ENCODE measurements at regions not wholly inside any gene's neighbourhood (a gene's known extent, or its start where the extent isn't known, plus 50 kb on each side); places are given as distances from the start of the nearest gene placed in this dataset.

DNA sequence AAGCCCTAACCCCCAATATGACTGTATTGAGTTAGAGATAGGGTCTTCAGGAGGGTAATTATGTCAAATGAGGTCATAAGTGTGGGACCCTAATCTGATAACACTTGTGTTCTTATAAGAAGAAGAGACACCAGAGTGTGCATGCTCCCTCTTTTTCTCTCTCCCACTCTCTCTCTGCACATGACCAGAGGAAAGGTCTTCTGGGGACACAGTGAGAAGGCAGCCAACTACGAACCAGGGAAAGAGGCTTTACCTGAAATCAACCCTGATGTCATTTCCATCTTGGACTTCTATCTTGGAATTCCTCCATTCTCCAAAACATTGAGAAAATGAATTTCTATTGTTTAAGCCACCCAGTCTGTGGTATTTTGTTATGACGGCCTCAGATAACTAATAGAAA, 97.2 kb upstream of the MAD2L1 start:
- Histone ChIP-seq H4K8ac (replicated peaks; ENCODE audit: insufficient read length, low read depth, low read length) (no peak overlapping the region), H3K4me1 (ENCODE audit: insufficient read depth, low read length) (no peaks in the 10 kb centered on the region), H3K27me3 (ENCODE audit: insufficient read depth, low read length) (no peaks in the 10 kb centered on the region), H2BK120ac (ENCODE audit: low read depth, low read length, poor library complexity, severe bottlenecking) (no peak overlapping the region), H4K20me1 (ENCODE audit: control insufficient read depth, insufficient read depth, insufficient read length) (no peaks in the 10 kb centered on the region), H2BK12ac (ENCODE audit: insufficient read length, low read depth, low read length) (no peak overlapping the region), H3K23me2 (ENCODE audit: insufficient read length, low read depth, low read length, poor library complexity, severe bottlenecking) (no peaks in the 10 kb centered on the region), H4K91ac (ENCODE audit: insufficient read length, low read depth, low read length) (no peak overlapping the region), H2BK15ac (ENCODE audit: low read depth, low read length) (no peak overlapping the region), H3K79me1 (ENCODE audit: insufficient read depth, low read depth, low read length, poor library complexity, severe bottlenecking) (no peaks in the 10 kb centered on the region), H2AK5ac (ENCODE audit: insufficient read length, low read length) (no peak overlapping the region), H3K18ac (ENCODE audit: insufficient read length, low read depth, low read length) (no peak overlapping the region), H3K9ac (ENCODE audit: extremely low read depth, insufficient read length, low read length) (no peak overlapping the region), H3K9me3 (ENCODE audit: control insufficient read depth, low read depth, low read length) (no peaks in the 10 kb centered on the region), H3K4ac (ENCODE audit: low read depth, low read length) (no peak overlapping the region), H2BK5ac (ENCODE audit: insufficient read length, low read length) (no peak overlapping the region), H2BK20ac (ENCODE audit: low read depth, low read length, poor library complexity, severe bottlenecking) (no peak overlapping the region), H3K14ac (ENCODE audit: insufficient read depth, low read length) (no peak overlapping the region), H3K23ac (ENCODE audit: insufficient read length, low read depth, low read length) (no peak overlapping the region), H3K79me2 (ENCODE audit: insufficient read depth, low read length) (no peaks in the 10 kb centered on the region), H3T11ph (ENCODE audit: low read length) (no peak overlapping the region), H3K56ac (ENCODE audit: insufficient read length, low read depth, low read length) (no peak overlapping the region), H2AFZ (ENCODE audit: low read length) (no peak overlapping the region), H3K4me2 (ENCODE audit: insufficient read depth, insufficient read length, low read length) (no peak overlapping the region), H3K27ac (ENCODE audit: insufficient read length, low read depth, low read length) (no peak overlapping the region), H4K5ac (ENCODE audit: insufficient read length, low read depth, low read length) (no peak overlapping the region)
- no peak overlapping the region for H3K27ac Mint-ChIP-seq
- no peaks in the 10 kb centered on the region for H3K9me3 Mint-ChIP-seq
- no peaks in the 10 kb centered on the region for H3K36me3 Mint-ChIP-seq (ENCODE audit: insufficient read depth in 1 of 3, low read depth in 3 of 3)
- H3K27me3 Mint-ChIP-seq (ENCODE audit: low read depth) = no peaks in the 10 kb centered on the region
- WGBS (ENCODE audit: extremely low coverage, insufficient read length, low lambda C conversion rate) = no CpG with 5 or more reads among the region's 2 CpGs
- H3K4me3 Mint-ChIP-seq = no peak overlapping the region
- H3K4me1 Mint-ChIP-seq = peaks cover 6% of the 10 kb centered on the region in 2 experiments
- no peak for TF ChIP-seq CTCF (conservative IDR thresholded peaks at IDR 0.05)
- no peak for DNase-seq

Measured in H9 (cell line).